PC-9 (cell line): ENCODE measurements at regions not wholly inside any gene's neighbourhood (a gene's known extent, or its start where the extent isn't known, plus 50 kb on each side); places are given as distances from the start of the nearest gene placed in this dataset.

Source experiments
- BruUV-seq: library from RNA; stranded (reverse); fragments of 400-500 nt; replicated peaks from 2 replicates; lab custom pipeline; 2021; lab: Mats Ljungman, UMichigan
- CTCF ChIA-PET: fragments of 300-600 bp; sonication (Branson Sonifier 250); formaldehyde crosslinking; loops from one replicate; lab custom pipeline; 2022; ENCODE audit warnings: antibody characterized with exemption; lab: Charles Lee
- POLR2A ChIA-PET: fragments of 300-600 bp; sonication (Branson Sonifier 250); formaldehyde crosslinking; loops from one replicate; lab custom pipeline; 2022; ENCODE audit warnings: antibody characterized with exemption; ENCODE audit not compliant: unreplicated experiment; lab: Charles Lee
- DNase-seq, 2 experiments: peaks; one replicate each; pipeline versions ENCODE4 v3.0.0 to v3.0.0-alpha.2; 2015 to 2022; ENCODE audit warnings: mixed read lengths in 1 of 2
- H2AFZ ChIP-seq: fragments of 200-600 bp; sonication (generic); 2 replicates; pipeline ENCODE4 v1.8.1; 2017; ENCODE audit warnings: antibody characterized with exemption
- H3F3A ChIP-seq: fragments of 200-600 bp; sonication (generic); 2 replicates; pipeline ENCODE4 v1.8.1; 2017; ENCODE audit warnings: antibody characterized with exemption, mild to moderate bottlenecking, low read depth; ENCODE audit not compliant: insufficient read depth
- H3K27ac ChIP-seq: fragments of 200-600 bp; sonication (generic); 2 replicates; pipeline ENCODE4 v1.6.1; 2016; ENCODE audit warnings: mixed run types
- H3K27me3 ChIP-seq: fragments of 200-600 bp; sonication (generic); 2 replicates; pipeline ENCODE4 v1.6.1; 2016; ENCODE audit warnings: low read depth, mixed run types; ENCODE audit not compliant: insufficient read depth
- H3K36me3 ChIP-seq: fragments of 200-600 bp; sonication (generic); 2 replicates; pipeline ENCODE4 v1.6.1; 2016; ENCODE audit warnings: low read depth, mixed run types
- H3K4me1 ChIP-seq: fragments of 200-600 bp; sonication (generic); replicated peaks from 2 replicates; pipeline ENCODE4 v1.6.1; 2016; ENCODE audit warnings: mixed run types; ENCODE audit not compliant: insufficient read depth
- H3K4me2 ChIP-seq: fragments of 200-600 bp; sonication (generic); 2 replicates; pipeline ENCODE4 v1.6.1; 2017; ENCODE audit warnings: mixed run types
- H3K4me3 ChIP-seq: fragments of 200-600 bp; sonication (generic); 2 replicates; pipeline ENCODE4 v1.6.1; 2016; ENCODE audit warnings: mixed run types
- H3K79me2 ChIP-seq: fragments of 200-600 bp; sonication (generic); 2 replicates; pipeline ENCODE4 v1.6.1; 2017; ENCODE audit warnings: low read depth, mixed run types
- H3K9me2 ChIP-seq: fragments of 200-600 bp; sonication (generic); 2 replicates; pipeline ENCODE4 v1.8.1; 2017; ENCODE audit warnings: mild to moderate bottlenecking; ENCODE audit not compliant: insufficient read depth
- H3K9me3 ChIP-seq: fragments of 200-600 bp; sonication (generic); 2 replicates; pipeline ENCODE4 v1.8.1; 2016; ENCODE audit warnings: low read depth; ENCODE audit not compliant: insufficient read depth
- H4K20me1 ChIP-seq: fragments of 200-600 bp; sonication (generic); 2 replicates; pipeline ENCODE4 v1.8.1; 2017; ENCODE audit not compliant: insufficient read depth
- EZH2 ChIP-seq: fragments of 200-600 bp; sonication (generic); IDR thresholded peaks from 2 replicates; pipeline ENCODE4 v1.8.0; 2017; ENCODE audit warnings: antibody characterized with exemption, low read depth
- intact Hi-C: fragments of 100-400 bp; cut with micrococcal nuclease; formaldehyde crosslinking; loops from one replicate; pipeline ENCODE4 v1.10.0; 2022; ENCODE audit not compliant: unreplicated experiment
- TF ChIP-seq, protein P1 (sequence below): fragments of 200-600 bp; sonication (generic); conservative IDR thresholded peaks from 2 replicates; pipeline ENCODE4 v1.6.1; 2017; ENCODE audit warnings: mixed run types, antibody characterized with exemption, mild to moderate bottlenecking, moderate library complexity

DNA sequence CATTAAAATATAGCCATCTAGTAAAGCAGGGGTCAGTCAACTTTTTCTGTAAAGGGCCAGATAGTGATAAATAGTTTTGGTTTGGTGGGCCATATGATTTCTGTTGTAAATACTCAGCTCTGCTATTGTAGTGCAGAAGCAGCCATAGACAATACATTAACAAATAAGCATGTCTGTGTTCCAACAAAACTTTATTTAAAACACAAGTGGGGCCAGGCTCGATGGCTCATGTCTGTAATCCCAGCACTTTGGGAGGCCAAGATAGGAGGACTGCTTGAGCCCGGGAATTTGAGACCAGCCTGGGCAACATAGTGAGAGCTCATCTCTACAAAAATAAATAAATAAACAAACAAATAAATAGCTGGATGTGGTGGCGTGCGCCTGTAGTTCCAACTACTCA lies 60.8 kb upstream of the TANC2 start:
- H3K4me3 ChIP-seq: no peak overlapping the region
- no peak overlapping the region for H3K4me2 ChIP-seq
- no peaks in the 10 kb centered on the region for H3K79me2 ChIP-seq
- BruUV-seq: no TSS peak
- POLR2A ChIA-PET: no interaction called here
- no peak overlapping the region for H3K27ac ChIP-seq
- no peak for DNase-seq
- H3F3A ChIP-seq: no peaks in the 10 kb centered on the region
- H4K20me1 ChIP-seq: no peaks in the 10 kb centered on the region
- TF ChIP-seq, protein P1, sequence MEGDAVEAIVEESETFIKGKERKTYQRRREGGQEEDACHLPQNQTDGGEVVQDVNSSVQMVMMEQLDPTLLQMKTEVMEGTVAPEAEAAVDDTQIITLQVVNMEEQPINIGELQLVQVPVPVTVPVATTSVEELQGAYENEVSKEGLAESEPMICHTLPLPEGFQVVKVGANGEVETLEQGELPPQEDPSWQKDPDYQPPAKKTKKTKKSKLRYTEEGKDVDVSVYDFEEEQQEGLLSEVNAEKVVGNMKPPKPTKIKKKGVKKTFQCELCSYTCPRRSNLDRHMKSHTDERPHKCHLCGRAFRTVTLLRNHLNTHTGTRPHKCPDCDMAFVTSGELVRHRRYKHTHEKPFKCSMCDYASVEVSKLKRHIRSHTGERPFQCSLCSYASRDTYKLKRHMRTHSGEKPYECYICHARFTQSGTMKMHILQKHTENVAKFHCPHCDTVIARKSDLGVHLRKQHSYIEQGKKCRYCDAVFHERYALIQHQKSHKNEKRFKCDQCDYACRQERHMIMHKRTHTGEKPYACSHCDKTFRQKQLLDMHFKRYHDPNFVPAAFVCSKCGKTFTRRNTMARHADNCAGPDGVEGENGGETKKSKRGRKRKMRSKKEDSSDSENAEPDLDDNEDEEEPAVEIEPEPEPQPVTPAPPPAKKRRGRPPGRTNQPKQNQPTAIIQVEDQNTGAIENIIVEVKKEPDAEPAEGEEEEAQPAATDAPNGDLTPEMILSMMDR: no peak
- TF ChIP-seq EZH2: no peak
- intact Hi-C loops: no loop called here
- CTCF ChIA-PET: interaction anchor here (0.6 kb wide), 1 partner anchor 87 kb away, joined by 4 read pairs; no protein-coding TSS in a partner anchor
- no peaks in the 10 kb centered on the region for H3K9me3 ChIP-seq
- 0 out of 2 replicates have a peak, but pooled peaks cover 5% of the 10 kb centered on the region for H3K4me1 ChIP-seq
- no peaks in the 10 kb centered on the region for H3K9me2 ChIP-seq
- H2AFZ ChIP-seq: no peak overlapping the region
- H3K36me3 ChIP-seq: no peaks in the 10 kb centered on the region
- no peaks in the 10 kb centered on the region for H3K27me3 ChIP-seq

DNA sequence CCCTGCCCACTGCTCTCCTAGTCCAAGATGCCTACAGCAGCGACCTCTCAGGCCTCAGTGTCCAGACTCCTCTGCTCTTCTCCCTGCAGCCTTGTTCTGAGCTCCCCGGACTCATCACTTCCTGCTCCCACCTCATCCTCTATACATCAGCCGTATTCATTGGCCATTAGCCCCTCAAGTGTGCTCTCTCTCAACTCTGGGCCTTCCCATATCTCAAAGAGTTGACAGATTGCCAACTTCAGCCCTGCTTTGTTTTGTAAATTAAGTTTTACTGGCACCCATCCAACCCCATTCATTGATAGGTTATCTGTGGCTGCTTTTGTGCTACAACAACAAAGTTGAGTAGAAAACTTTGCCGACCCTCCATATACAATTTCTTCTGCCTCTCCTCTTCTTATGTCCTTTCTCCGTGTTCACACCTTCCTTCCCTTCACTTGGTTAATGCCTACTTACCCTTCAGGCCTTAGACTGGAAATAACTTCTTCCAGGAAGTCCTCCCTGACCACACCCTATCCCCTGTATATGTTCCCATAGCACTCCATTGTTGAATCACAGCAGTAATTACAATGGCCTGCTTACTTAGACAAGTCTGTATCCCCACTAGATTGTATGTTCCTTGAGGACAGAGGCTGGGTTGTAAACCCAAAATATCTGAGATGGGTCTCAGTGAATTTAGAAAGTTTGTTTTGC lies 63.4 kb upstream of the TANC2 start:
- no peak overlapping the region for H2AFZ ChIP-seq
- no peaks in the 10 kb centered on the region for H4K20me1 ChIP-seq
- no peak for DNase-seq
- peaks cover 16% of the 10 kb centered on the region; the same call in 1 of the 2 replicates for H3F3A ChIP-seq
- POLR2A ChIA-PET: no interaction called here
- H3K27me3 ChIP-seq: no peaks in the 10 kb centered on the region
- no TSS peak for BruUV-seq
- H3K4me2 ChIP-seq: no peak overlapping the region
- no peaks in the 10 kb centered on the region for H3K9me3 ChIP-seq
- H3K36me3 ChIP-seq: no peaks in the 10 kb centered on the region
- intact Hi-C loops: no loop called here
- CTCF ChIA-PET: no interaction called here
- H3K27ac ChIP-seq: no peak overlapping the region
- H3K4me3 ChIP-seq: no peak overlapping the region
- no peaks in the 10 kb centered on the region for H3K9me2 ChIP-seq
- H3K4me1 ChIP-seq: peaks cover 14% of the 10 kb centered on the region
- no peak for TF ChIP-seq EZH2
- TF ChIP-seq, protein P1: no peak
- no peaks in the 10 kb centered on the region for H3K79me2 ChIP-seq

DNA sequence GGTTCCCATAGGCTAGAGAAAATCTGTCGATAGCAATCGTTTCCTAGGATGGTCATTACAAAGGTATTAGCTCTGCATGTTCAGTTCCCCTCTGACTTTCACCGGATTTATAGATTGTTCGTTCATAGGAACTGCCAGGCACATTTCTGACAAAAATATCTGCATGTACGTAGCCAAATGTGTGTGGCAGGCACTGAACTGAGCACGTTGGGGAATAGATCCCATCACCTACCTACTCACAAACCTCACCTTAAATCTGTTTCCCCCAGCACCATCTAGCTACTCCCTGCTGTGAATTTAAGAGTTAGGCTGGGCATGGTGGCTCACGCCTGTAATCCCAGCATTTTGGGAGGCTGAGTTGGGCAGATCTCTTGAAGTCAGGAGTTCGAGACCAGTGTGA lies 64.5 kb upstream of the TANC2 start:
- H3K4me3 ChIP-seq: no peak overlapping the region
- no peaks in the 10 kb centered on the region for H3K27me3 ChIP-seq
- TF ChIP-seq EZH2: no peak
- TF ChIP-seq, protein P1: no peak
- intact Hi-C loops: no loop called here
- POLR2A ChIA-PET: no interaction called here
- peaks cover 18% of the 10 kb centered on the region for H3K4me1 ChIP-seq
- H3K79me2 ChIP-seq: no peaks in the 10 kb centered on the region
- CTCF ChIA-PET: interaction anchor here (0.6 to 0.7 kb wide), 2 partner anchors 15 to 58 kb away, joined by 3 to 7 read pairs; no protein-coding TSS in a partner anchor
- no peak for DNase-seq
- no TSS peak for BruUV-seq
- no peak overlapping the region for H2AFZ ChIP-seq
- H4K20me1 ChIP-seq: no peaks in the 10 kb centered on the region
- no peak overlapping the region for H3K4me2 ChIP-seq
- no peaks in the 10 kb centered on the region for H3K9me2 ChIP-seq
- peaks cover 21% of the 10 kb centered on the region; the same call in 1 of the 2 replicates for H3F3A ChIP-seq
- H3K27ac ChIP-seq: no peak overlapping the region
- no peaks in the 10 kb centered on the region for H3K36me3 ChIP-seq
- no peaks in the 10 kb centered on the region for H3K9me3 ChIP-seq
